ENCODE measurements at regions not wholly inside any gene's neighbourhood (a gene's known extent, or its start where the extent isn't known, plus 50 kb on each side); places are given as distances from the start of the nearest gene placed in this dataset.

DNA sequence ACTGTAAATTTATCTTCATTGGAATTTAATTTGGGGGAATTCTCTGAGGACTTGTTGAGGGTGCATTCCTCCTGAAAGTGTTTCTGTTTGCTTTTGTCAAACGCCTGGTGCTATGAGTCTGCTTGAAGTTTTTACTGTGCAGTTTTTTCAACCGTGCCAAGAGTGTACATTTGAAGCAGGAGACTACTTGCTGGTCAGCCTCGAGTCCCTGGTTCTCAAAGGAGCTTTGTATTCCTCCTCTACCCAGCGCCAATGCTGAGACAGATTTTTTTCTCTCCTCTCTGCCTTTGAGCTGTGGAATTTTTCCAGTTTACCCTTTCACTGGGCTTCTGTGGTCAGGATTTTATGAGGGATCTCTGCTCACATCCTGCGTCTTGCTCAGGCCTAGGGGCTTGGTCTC lies 62.1 kb downstream of the NPY start:
- no peak for TF ChIP-seq POLR2A (IDR thresholded peaks at IDR 0.05)
- TF ChIP-seq, protein P1, sequence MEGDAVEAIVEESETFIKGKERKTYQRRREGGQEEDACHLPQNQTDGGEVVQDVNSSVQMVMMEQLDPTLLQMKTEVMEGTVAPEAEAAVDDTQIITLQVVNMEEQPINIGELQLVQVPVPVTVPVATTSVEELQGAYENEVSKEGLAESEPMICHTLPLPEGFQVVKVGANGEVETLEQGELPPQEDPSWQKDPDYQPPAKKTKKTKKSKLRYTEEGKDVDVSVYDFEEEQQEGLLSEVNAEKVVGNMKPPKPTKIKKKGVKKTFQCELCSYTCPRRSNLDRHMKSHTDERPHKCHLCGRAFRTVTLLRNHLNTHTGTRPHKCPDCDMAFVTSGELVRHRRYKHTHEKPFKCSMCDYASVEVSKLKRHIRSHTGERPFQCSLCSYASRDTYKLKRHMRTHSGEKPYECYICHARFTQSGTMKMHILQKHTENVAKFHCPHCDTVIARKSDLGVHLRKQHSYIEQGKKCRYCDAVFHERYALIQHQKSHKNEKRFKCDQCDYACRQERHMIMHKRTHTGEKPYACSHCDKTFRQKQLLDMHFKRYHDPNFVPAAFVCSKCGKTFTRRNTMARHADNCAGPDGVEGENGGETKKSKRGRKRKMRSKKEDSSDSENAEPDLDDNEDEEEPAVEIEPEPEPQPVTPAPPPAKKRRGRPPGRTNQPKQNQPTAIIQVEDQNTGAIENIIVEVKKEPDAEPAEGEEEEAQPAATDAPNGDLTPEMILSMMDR (IDR thresholded peaks at IDR 0.05) = no peak
